ENCODE measurements at regions not wholly inside any gene's neighbourhood (a gene's known extent, or its start where the extent isn't known, plus 50 kb on each side); places are given as distances from the start of the nearest gene placed in this dataset.
"Not testable (repeated sequence)": the region's sequence is repeated elsewhere in the genome, so short reads cannot be mapped to it uniquely, and the experiment has no call there.

DNA sequence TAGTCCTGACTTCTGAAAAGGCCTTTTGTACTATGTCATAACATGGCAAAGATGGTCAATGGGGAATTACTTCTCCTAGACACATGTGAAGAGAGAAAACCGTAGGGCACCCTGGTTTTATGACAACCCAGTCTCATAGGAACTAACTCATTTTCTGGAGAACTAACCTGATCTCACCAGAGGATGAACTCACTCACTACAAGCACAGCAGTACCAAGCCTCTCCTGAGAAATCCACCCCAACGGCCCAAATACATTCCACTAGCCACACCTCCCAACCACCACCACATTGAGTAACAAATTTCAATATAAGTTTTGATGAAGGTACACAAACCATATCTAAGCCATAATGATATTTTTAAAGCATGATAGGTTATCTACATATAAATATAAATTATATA lies 909.3 kb upstream of the CDH10 start:
- no peak overlapping the region for H3K27ac Mint-ChIP-seq
- DNase-seq (no peak), ATAC-seq (no peak)
- no peak overlapping the region for H3K4me3 Mint-ChIP-seq
- H3K36me3 Mint-ChIP-seq, result no peaks in the 10 kb centered on the region
- POLR2A ChIA-PET, result no interaction called here
- no peaks in the 10 kb centered on the region for H3K4me1 Mint-ChIP-seq
- no peaks in the 10 kb centered on the region for H3K27me3 Mint-ChIP-seq
- H3K9me3 Mint-ChIP-seq, result peaks cover 0 to 19% (median 2%) of the 10 kb centered on the region in 9 donors

GRCh38 chr5:25552871-25553481 lies 908.2 kb upstream of the CDH10 start:
- Mint-ChIP-seq H3K9me3 (peaks cover 0 to 19% (median 2%) of the 10 kb centered on the region in 9 donors), H3K27me3 (no peaks in the 10 kb centered on the region), H3K27ac (no peak overlapping the region), H3K4me1 (no peaks in the 10 kb centered on the region), H3K36me3 (no peaks in the 10 kb centered on the region), H3K4me3 (no peak overlapping the region)
- no peak for ATAC-seq
- POLR2A ChIA-PET, result no interaction called here
- DNase-seq, result no peak

DNA sequence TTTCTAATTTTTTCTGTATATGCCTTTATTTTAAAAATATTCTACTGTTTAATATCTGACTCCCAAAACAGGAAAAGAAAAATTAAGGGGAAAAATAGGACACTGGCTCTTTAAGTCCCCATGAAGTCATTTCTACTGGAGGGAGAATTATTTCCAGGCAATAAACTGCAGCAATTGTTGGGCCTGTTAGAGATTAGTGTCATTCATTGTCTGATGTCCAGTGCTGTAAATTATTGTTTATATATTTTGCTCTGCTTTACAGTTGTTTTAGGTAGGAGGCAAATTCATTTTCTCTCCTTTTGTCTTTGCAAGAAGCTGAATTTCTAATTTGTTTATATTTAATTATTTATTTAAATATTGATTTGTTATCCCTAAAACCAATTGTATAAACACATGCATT lies 906.0 kb upstream of the CDH10 start:
- Mint-ChIP-seq H3K36me3 (no peaks in the 10 kb centered on the region), H3K4me3 (no peak overlapping the region), H3K4me1 (no peaks in the 10 kb centered on the region), H3K27ac (no peak overlapping the region), H3K27me3 (no peaks in the 10 kb centered on the region), H3K9me3 (peaks cover 0 to 23% (median 7%) of the 10 kb centered on the region in 9 donors)
- POLR2A ChIA-PET, result no interaction called here
- DNase-seq (no peak), ATAC-seq (no peak)

GRCh38 chr5:25544652-25545249 lies 900.0 kb upstream of the CDH10 start:
- ATAC-seq, result no peak
- no peaks in the 10 kb centered on the region for H3K4me1 Mint-ChIP-seq
- POLR2A ChIA-PET, result no interaction called here
- no peak overlapping the region for H3K27ac Mint-ChIP-seq
- no peak for DNase-seq
- H3K4me3 Mint-ChIP-seq, result no peak overlapping the region
- H3K9me3 Mint-ChIP-seq, result peaks cover 0 to 33% (median 7%) of the 10 kb centered on the region in 9 donors
- no peaks in the 10 kb centered on the region for H3K27me3 Mint-ChIP-seq
- no peaks in the 10 kb centered on the region for H3K36me3 Mint-ChIP-seq

GRCh38 chr5:25540628-25541027 lies 895.9 kb upstream of the CDH10 start:
- Mint-ChIP-seq H3K36me3 (no peaks in the 10 kb centered on the region), H3K4me1 (no peaks in the 10 kb centered on the region), H3K9me3 (peaks cover 0 to 24% (median 5%) of the 10 kb centered on the region in 9 donors), H3K27ac (no peak overlapping the region), H3K4me3 (no peak overlapping the region), H3K27me3 (no peaks in the 10 kb centered on the region)
- DNase-seq (no peak), ATAC-seq (no peak)
- POLR2A ChIA-PET, result no interaction called here

GRCh38 chr5:25539536-25539935 lies 894.8 kb upstream of the CDH10 start:
- no peak overlapping the region for H3K27ac Mint-ChIP-seq
- DNase-seq, result no peak
- H3K4me1 Mint-ChIP-seq, result no peaks in the 10 kb centered on the region
- no peak overlapping the region for H3K4me3 Mint-ChIP-seq
- H3K9me3 Mint-ChIP-seq, result peaks cover 0 to 16% (median 5%) of the 10 kb centered on the region in 9 donors
- no peaks in the 10 kb centered on the region for H3K36me3 Mint-ChIP-seq
- no peak for ATAC-seq
- no peaks in the 10 kb centered on the region for H3K27me3 Mint-ChIP-seq
- POLR2A ChIA-PET, result no interaction called here

GRCh38 chr5:25536461-25536860 lies 891.7 kb upstream of the CDH10 start:
- H3K9me3 Mint-ChIP-seq, H3K4me3 Mint-ChIP-seq, H3K27me3 Mint-ChIP-seq, POLR2A ChIA-PET, H3K27ac Mint-ChIP-seq, ATAC-seq, H3K4me1 Mint-ChIP-seq, DNase-seq, H3K36me3 Mint-ChIP-seq: not testable (repeated sequence)

GRCh38 chr5:25516141-25516540 lies 871.4 kb upstream of the CDH10 start:
- Mint-ChIP-seq H3K4me3 (no peak overlapping the region), H3K27ac (no peak overlapping the region), H3K4me1 (no peaks in the 10 kb centered on the region), H3K9me3 (peaks cover 6 to 50% (median 15%) of the 10 kb centered on the region in 9 donors), H3K27me3 (no peaks in the 10 kb centered on the region), H3K36me3 (peaks cover 0 to 4% (median 0%) of the 10 kb centered on the region in 3 donors)
- no peak for ATAC-seq
- POLR2A ChIA-PET, result no interaction called here
- no peak for DNase-seq

DNA sequence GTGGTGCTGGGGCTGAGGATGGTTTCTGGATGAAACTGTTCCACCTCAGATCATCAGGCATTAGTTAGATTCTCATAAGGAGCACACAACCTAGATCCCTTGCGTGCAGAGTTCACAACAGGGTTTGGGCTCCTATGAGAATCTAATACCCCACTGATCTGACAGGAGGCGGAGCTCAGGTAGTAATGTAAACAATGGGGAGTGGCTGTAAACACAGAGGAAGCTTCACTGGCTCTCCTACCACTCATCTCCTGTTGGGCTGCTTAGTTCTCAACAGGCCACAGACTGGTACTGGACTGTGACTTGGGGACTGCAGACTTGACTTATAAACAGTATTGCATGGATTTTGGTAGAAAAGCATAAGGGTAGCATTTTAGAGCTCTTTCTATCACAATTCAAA lies 870.7 kb upstream of the CDH10 start:
- H3K36me3 Mint-ChIP-seq, result peaks cover 0 to 4% (median 0%) of the 10 kb centered on the region in 3 donors
- POLR2A ChIA-PET, result no interaction called here
- H3K27me3 Mint-ChIP-seq, result no peaks in the 10 kb centered on the region
- ATAC-seq (no peak), DNase-seq (no peak)
- no peak overlapping the region for H3K27ac Mint-ChIP-seq
- H3K9me3 Mint-ChIP-seq, result peaks cover 4 to 46% (median 13%) of the 10 kb centered on the region in 9 donors
- no peaks in the 10 kb centered on the region for H3K4me1 Mint-ChIP-seq
- H3K4me3 Mint-ChIP-seq, result no peak overlapping the region

DNA sequence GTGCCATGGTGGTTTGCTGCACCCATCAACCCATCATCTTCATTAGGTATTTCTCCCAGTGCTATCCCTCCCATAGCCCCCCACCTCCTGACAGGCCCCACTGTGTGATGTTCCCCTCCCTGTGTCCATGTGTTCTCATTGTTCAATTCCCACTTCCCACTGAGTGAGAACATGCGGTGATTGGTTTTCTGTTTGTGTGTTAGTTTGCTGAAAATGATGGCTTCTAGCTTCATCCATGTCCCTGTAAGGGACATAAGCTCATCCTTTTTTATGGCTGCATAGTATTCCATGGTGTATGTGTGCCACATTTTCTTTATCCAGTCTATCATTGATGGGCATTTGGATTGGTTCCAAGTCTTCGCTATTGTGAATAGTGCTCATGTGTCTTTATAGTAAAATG lies 865.9 kb upstream of the CDH10 start:
- H3K9me3 Mint-ChIP-seq, result peaks cover 0 to 26% (median 7%) of the 10 kb centered on the region in 9 donors

GRCh38 chr5:25508011-25508410 lies 863.2 kb upstream of the CDH10 start:
- ATAC-seq, H3K36me3 Mint-ChIP-seq, H3K4me1 Mint-ChIP-seq, POLR2A ChIA-PET, H3K27me3 Mint-ChIP-seq, H3K4me3 Mint-ChIP-seq, H3K27ac Mint-ChIP-seq, DNase-seq: not testable (repeated sequence)
- H3K9me3 Mint-ChIP-seq, result peaks cover 0 to 27% (median 7%) of the 10 kb centered on the region in 9 donors

More for the DNA sequence above, 865.9 kb upstream of the CDH10 start:
- DNase-seq, POLR2A ChIA-PET, H3K4me3 Mint-ChIP-seq, ATAC-seq, H3K36me3 Mint-ChIP-seq, H3K4me1 Mint-ChIP-seq, H3K27me3 Mint-ChIP-seq: not testable (repeated sequence)
- H3K27ac Mint-ChIP-seq, result peak overlapping the region in 1 of 10 donors; percentile 15

GRCh38 chr5:25500635-25501034 lies 855.9 kb upstream of the CDH10 start:
- DNase-seq, result no peak
- H3K36me3 Mint-ChIP-seq, result no peaks in the 10 kb centered on the region
- peaks cover 0 to 37% (median 9%) of the 10 kb centered on the region in 9 donors for H3K9me3 Mint-ChIP-seq
- H3K4me3 Mint-ChIP-seq, result no peak overlapping the region
- no peaks in the 10 kb centered on the region for H3K4me1 Mint-ChIP-seq
- no peak overlapping the region for H3K27ac Mint-ChIP-seq
- no peaks in the 10 kb centered on the region for H3K27me3 Mint-ChIP-seq
- ATAC-seq, result no peak
- POLR2A ChIA-PET, result no interaction called here

GRCh38 chr5:25489834-25490538 lies 845.2 kb upstream of the CDH10 start:
- H3K9me3 Mint-ChIP-seq, result peaks cover 0 to 27% (median 12%) of the 10 kb centered on the region in 9 donors
- no peak overlapping the region for H3K27ac Mint-ChIP-seq

More at GRCh38 chr5:25489834-25490538, 845.2 kb upstream of the CDH10 start:
- Mint-ChIP-seq H3K4me1 (no peaks in the 10 kb centered on the region), H3K36me3 (peaks cover 0 to 3% (median 0%) of the 10 kb centered on the region in 3 donors), H3K27me3 (no peaks in the 10 kb centered on the region), H3K4me3 (no peak overlapping the region)
- DNase-seq (no peak), ATAC-seq (no peak)
- POLR2A ChIA-PET, result no interaction called here

Measured in naive thymus-derived CD8-positive, alpha-beta T cell (primary cell).